Activated CD4-positive, alpha-beta T cell treated with anti-CD3 and anti-CD28 coated beads, Interleukin-2, amount 10 ng/mL, durations not matched to agents 7 days and 5 days (primary cell): ENCODE measurements at regions not wholly inside any gene's neighbourhood (a gene's known extent, or its start where the extent isn't known, plus 50 kb on each side); places are given as distances from the start of the nearest gene placed in this dataset.

Experiments used
- CTCF ChIA-PET: fragments of 350-600 bp; sonication (Branson Sonifier 250); formaldehyde crosslinking; loops from one replicate; lab custom pipeline; 2021; ENCODE audit warnings: antibody characterized with exemption; lab: Charles Lee
- POLR2A ChIA-PET: fragments of 350-600 bp; sonication (Branson Sonifier 250); formaldehyde crosslinking; loops from one replicate; lab custom pipeline; 2021; ENCODE audit warnings: antibody characterized with exemption; lab: Charles Lee
- DNase-seq: peaks from one replicate; pipeline ENCODE4 v3.0.0-alpha.2; 2020
- H3K27ac Mint-ChIP-seq: one replicate; pipeline ENCODE4 v1.8.0; 2021; ENCODE audit warnings: mild to moderate bottlenecking, moderate library complexity, mixed read lengths
- H3K27me3 Mint-ChIP-seq: one replicate; pipeline ENCODE4 v1.8.0; 2021; ENCODE audit warnings: mixed read lengths
- H3K36me3 Mint-ChIP-seq: one replicate; pipeline ENCODE4 v1.8.0; 2021; ENCODE audit warnings: low read depth, mixed read lengths
- H3K4me1 Mint-ChIP-seq: one replicate; pipeline ENCODE4 v1.8.0; 2021; ENCODE audit warnings: mixed read lengths
- H3K4me3 Mint-ChIP-seq: one replicate; pipeline ENCODE4 v1.8.0; 2021; ENCODE audit warnings: mild to moderate bottlenecking, moderate library complexity, mixed read lengths
- H3K9me3 Mint-ChIP-seq: one replicate; pipeline ENCODE4 v1.8.0; 2021; ENCODE audit warnings: mixed read lengths

GRCh38 chr10:43702213-43702935, 53.7 kb upstream of the ZNF32 start:
- Mint-ChIP-seq H3K27me3 (no peaks in the 10 kb centered on the region), H3K36me3 (no peaks in the 10 kb centered on the region), H3K9me3 (no peaks in the 10 kb centered on the region), H3K4me3 (no peak overlapping the region), H3K27ac (no peak overlapping the region), H3K4me1 (no peaks in the 10 kb centered on the region)
- POLR2A ChIA-PET: no interaction called here
- CTCF ChIA-PET: no interaction called here
- DNase-seq: no peak

- Mint-ChIP-seq H3K4me1 (no peaks in the 10 kb centered on the region), H3K4me3 (no peak overlapping the region), H3K36me3 (no peaks in the 10 kb centered on the region), H3K27ac (no peak overlapping the region), H3K9me3 (no peaks in the 10 kb centered on the region), H3K27me3 (no peaks in the 10 kb centered on the region)
- ChIA-PET CTCF (no interaction called here), POLR2A (no interaction called here)
- no peak for DNase-seq
Measured at GRCh38 chr10:43701295-43701694, 52.6 kb upstream of the ZNF32 start.

GRCh38 chr10:43700306-43700705, 51.6 kb upstream of the ZNF32 start:
- no peaks in the 10 kb centered on the region for H3K9me3 Mint-ChIP-seq

GRCh38 chr10:43699516-43699915, 50.8 kb upstream of the ZNF32 start:
- POLR2A ChIA-PET: no interaction called here
- Mint-ChIP-seq H3K4me3 (no peak overlapping the region), H3K36me3 (no peaks in the 10 kb centered on the region), H3K4me1 (no peaks in the 10 kb centered on the region), H3K9me3 (no peaks in the 10 kb centered on the region), H3K27ac (no peak overlapping the region), H3K27me3 (no peaks in the 10 kb centered on the region)
- CTCF ChIA-PET: interaction anchor here (0.9 to 1.3 kb wide), 2 partner anchors 10 to 16 kb away, joined by 3 to 6 read pairs; no protein-coding TSS in a partner anchor
- DNase-seq: no peak

More at GRCh38 chr10:43700306-43700705, 51.6 kb upstream of the ZNF32 start:
- CTCF ChIA-PET: interaction anchor here (0.9 kb wide), 1 partner anchor 17 kb away, joined by 3 read pairs; no protein-coding TSS in a partner anchor
- H3K4me3 Mint-ChIP-seq: no peak overlapping the region
- POLR2A ChIA-PET: no interaction called here
- H3K27ac Mint-ChIP-seq: no peak overlapping the region
- DNase-seq: no peak
- no peaks in the 10 kb centered on the region for H3K27me3 Mint-ChIP-seq
- H3K36me3 Mint-ChIP-seq: no peaks in the 10 kb centered on the region
- no peaks in the 10 kb centered on the region for H3K4me1 Mint-ChIP-seq
